Fibroblast of skin of abdomen (primary cell): ENCODE measurements at regions not wholly inside any gene's neighbourhood (a gene's known extent, or its start where the extent isn't known, plus 50 kb on each side); places are given as distances from the start of the nearest gene placed in this dataset.
"Not testable (repeated sequence)": the region's sequence is repeated elsewhere in the genome, so short reads cannot be mapped to it uniquely, and the experiment has no call there.

ENCODE experiments used
- DNase-seq: peaks from one replicate; pipeline ENCODE4 v3.0.0-alpha.2; 2013

- no peak for DNase-seq
These were observed 93.4 kb downstream of the ZFP64 start for GRCh38 chr20:52098186-52098585.

- DNase-seq: no peak
These were observed 95.5 kb downstream of the ZFP64 start for GRCh38 chr20:52096117-52096516.

GRCh38 chr20:52094693-52095092 is 96.9 kb downstream of the ZFP64 start:
- no peak for DNase-seq

- no peak for DNase-seq
These were observed 98.0 kb downstream of the ZFP64 start for GRCh38 chr20:52093575-52093974.

- no peak for DNase-seq
These were observed 101.5 kb downstream of the ZFP64 start for GRCh38 chr20:52090035-52090434.

GRCh38 chr20:52087471-52087870 is 104.1 kb downstream of the ZFP64 start:
- DNase-seq: no peak

- DNase-seq: no peak
These were observed 104.7 kb downstream of the ZFP64 start for GRCh38 chr20:52086878-52087277.

- no peak for DNase-seq
These were observed 106.9 kb downstream of the ZFP64 start for GRCh38 chr20:52084727-52085126.

- DNase-seq: peak; percentile 67
These were observed 107.8 kb downstream of the ZFP64 start for GRCh38 chr20:52083627-52084232.

- no peak for DNase-seq
These were observed 109.0 kb downstream of the ZFP64 start for GRCh38 chr20:52082612-52083011.

GRCh38 chr20:52081791-52082190 is 109.8 kb downstream of the ZFP64 start:
- DNase-seq: no peak

GRCh38 chr20:52081066-52081465 is 110.5 kb downstream of the ZFP64 start:
- DNase-seq: no peak

GRCh38 chr20:52078289-52078688 is 113.3 kb downstream of the ZFP64 start:
- DNase-seq: no peak

- peak; percentile 8 for DNase-seq
These were observed 115.4 kb downstream of the ZFP64 start for GRCh38 chr20:52076164-52076563.

GRCh38 chr20:52075400-52075799 is 116.2 kb downstream of the ZFP64 start:
- no peak for DNase-seq

- DNase-seq: no peak
These were observed 120.4 kb downstream of the ZFP64 start for GRCh38 chr20:52071136-52071535.

- DNase-seq: no peak
These were observed 126.6 kb downstream of the ZFP64 start for GRCh38 chr20:52064931-52065330.

GRCh38 chr20:52062452-52063209 is 128.9 kb downstream of the ZFP64 start:
- DNase-seq: no peak

- peak; percentile 37 for DNase-seq
These were observed 130.5 kb downstream of the ZFP64 start for GRCh38 chr20:52060794-52061714.

GRCh38 chr20:52057133-52057532 is 134.4 kb downstream of the ZFP64 start:
- not testable (repeated sequence) for DNase-seq

GRCh38 chr20:52056203-52057062 is 135.1 kb downstream of the ZFP64 start:
- peak; percentile 96 for DNase-seq

GRCh38 chr20:52054123-52054522 is 137.5 kb downstream of the ZFP64 start:
- DNase-seq: no peak
